ENCODE measurements at regions not wholly inside any gene's neighbourhood (a gene's known extent, or its start where the extent isn't known, plus 50 kb on each side); places are given as distances from the start of the nearest gene placed in this dataset.

- TF ChIP-seq CTCF (IDR thresholded peaks at IDR 0.05) (no peak), POLR2A (IDR thresholded peaks at IDR 0.05) (no peak)
Observed at GRCh38 chr18:46253498-46253897, 149.3 kb downstream of the HAUS1 start.

Data from thyroid gland (tissue), 4 donors.